SK-N-MC (cell line): ENCODE measurements at regions not wholly inside any gene's neighbourhood (a gene's known extent, or its start where the extent isn't known, plus 50 kb on each side); places are given as distances from the start of the nearest gene placed in this dataset.

ENCODE experiments used
- EZH2 ChIP-seq: fragments of 200-600 bp; sonication (generic); IDR thresholded peaks from one replicate; pipeline ENCODE4 v1.6.1; 2017; ENCODE audit warnings: antibody characterized with exemption
- FOXP2 ChIP-seq: optimal IDR thresholded peaks from 2 replicates; pipeline ENCODE3; 2011; ENCODE audit warnings: mild to moderate bottlenecking, moderate library complexity; ENCODE audit not compliant: insufficient read depth; ENCODE audit errors: extremely low read length, control extremely low read depth

- TF ChIP-seq EZH2 (no peak), FOXP2 (no peak)
Observed at GRCh38 chr14:34354556-34354955, 107.5 kb downstream of the SPTSSA start.
